Body of pancreas (tissue), 4 donors: ENCODE measurements at regions not wholly inside any gene's neighbourhood (a gene's known extent, or its start where the extent isn't known, plus 50 kb on each side); places are given as distances from the start of the nearest gene placed in this dataset.

Experiments
- CTCF ChIP-seq, 7 experiments: fragments of 450-650 bp in 4 of 7; fragments of 200-600 bp in 3 of 7; sonication (generic) in 3 of 7; IDR thresholded peaks; one replicate each; pipeline ENCODE4 v1.5.1; 2016 to 2019; ENCODE audit warnings: antibody characterized with exemption in 7 of 7
- POLR2A ChIP-seq, 3 donors: fragments of 450-650 bp; IDR thresholded peaks; one replicate each; pipeline ENCODE4 v1.6.1; 2016; ENCODE audit warnings: antibody characterized with exemption in 3 of 3, mild to moderate bottlenecking in 2 of 3

- TF ChIP-seq CTCF (IDR thresholded peaks at IDR 0.05), result no peak
- no peak for TF ChIP-seq POLR2A (IDR thresholded peaks at IDR 0.05)
Observed at GRCh38 chrX:8870411-8870810, 69.2 kb upstream of the FAM9A start.
